GM12878 (cell line): ENCODE measurements at regions not wholly inside any gene's neighbourhood (a gene's known extent, or its start where the extent isn't known, plus 50 kb on each side); places are given as distances from the start of the nearest gene placed in this dataset.

Source experiments
- ATAC-seq: fragments of 200-7000 bp; cut with Tn5 transposase; 3 replicates; pipeline ENCODE4 v1.9.1; 2020; ENCODE audit warnings: mild to moderate bottlenecking, moderate library complexity
- BruUV-seq: library from RNA; stranded (reverse); fragments of 400-500 nt; replicated peaks from 2 replicates; lab custom pipeline; 2021; lab: Mats Ljungman, UMichigan
- CTCF ChIA-PET: fragments of 300-600 bp; sonication (Branson Sonifier 250); formaldehyde crosslinking; extraction: SDS; loops from one replicate; lab custom pipeline; 2021; ENCODE audit warnings: inconsistent platforms; lab: Yijun Ruan, JAX
- POLR2A ChIA-PET: fragments of 350-600 bp; formaldehyde crosslinking; extraction: SDS; loops from one replicate; lab custom pipeline; 2021; ENCODE audit warnings: inconsistent platforms; lab: Charles Lee
- RAD21 ChIA-PET: fragments of 300-600 bp; sonication (Branson Sonifier 250); formaldehyde crosslinking; loops from one replicate; lab custom pipeline; 2023; ENCODE audit warnings: antibody characterized with exemption; ENCODE audit not compliant: unreplicated experiment; lab: Charles Lee
- SMC1A ChIA-PET: fragments of 300-600 bp; sonication (Branson Sonifier 250); formaldehyde crosslinking; loops from one replicate; lab custom pipeline; 2023; ENCODE audit not compliant: unreplicated experiment, uncharacterized antibody; lab: Charles Lee
- DNase-seq: peaks from one replicate; pipeline ENCODE4 v3.0.0-alpha.2; 2011; ENCODE audit warnings: low read depth, low spot score
- FAIRE-seq: peaks from 3 replicates; lab custom pipeline; 2011; peaks lifted over from hg19 to GRCh38; lab: Jason Lieb, UNC
- H2AFZ ChIP-seq: 2 replicates; pipeline ENCODE4 v1.6.0; 2011; ENCODE audit warnings: low read depth, low read length, control low read depth; ENCODE audit not compliant: control insufficient read depth
- H3K27ac ChIP-seq: 2 replicates; pipeline ENCODE4 v1.5.1; 2011; ENCODE audit warnings: control low read depth; ENCODE audit not compliant: control insufficient read depth, insufficient read depth
- H3K27me3 ChIP-seq, 2 experiments: replicated peaks in 1 of 2; 2 replicates each; pipeline versions ENCODE4 v1.6.0 to v1.6.1; 2011; ENCODE audit warnings: low read length in 1 of 2; ENCODE audit not compliant: control insufficient read depth in 2 of 2, insufficient read depth in 2 of 2
- H3K36me3 ChIP-seq, 2 experiments: 2 replicates each; pipeline ENCODE4 v1.5.1; 2011; ENCODE audit warnings: low read length in 1 of 2; ENCODE audit not compliant: control insufficient read depth in 2 of 2, insufficient read depth in 2 of 2
- H3K4me1 ChIP-seq: 2 replicates; pipeline ENCODE4 v1.6.1; 2011; ENCODE audit warnings: mild to moderate bottlenecking, low read length, moderate library complexity, mixed read lengths; ENCODE audit not compliant: control insufficient read depth, insufficient read depth
- H3K4me2 ChIP-seq: 2 replicates; pipeline ENCODE4 v1.6.0; 2011; ENCODE audit warnings: control low read depth; ENCODE audit not compliant: control insufficient read depth, insufficient read depth
- H3K4me3 ChIP-seq: fragments of 200-600 bp; sonication (generic); 2 replicates; pipeline ENCODE4 v1.5.1; 2016
- H3K79me2 ChIP-seq: 2 replicates; pipeline ENCODE4 v1.6.0; 2011; ENCODE audit warnings: low read length; ENCODE audit not compliant: control insufficient read depth, insufficient read depth
- H3K9ac ChIP-seq: 2 replicates; pipeline ENCODE4 v1.8.0; 2011; ENCODE audit warnings: low read length, control low read depth, mixed read lengths; ENCODE audit not compliant: control insufficient read depth, insufficient read depth
- H3K9me3 ChIP-seq: replicated peaks from 3 replicates; pipeline ENCODE4 v1.5.1; 2011; ENCODE audit warnings: mild to moderate bottlenecking, low read length; ENCODE audit not compliant: control insufficient read depth, insufficient read depth
- H4K20me1 ChIP-seq: 2 replicates; pipeline ENCODE4 v1.6.0; 2011; ENCODE audit not compliant: control insufficient read depth, insufficient read depth
- CBFB ChIP-seq: IDR thresholded peaks from 2 replicates; pipeline ENCODE4 v1.6.1; 2016; ENCODE audit warnings: antibody characterized with exemption, low read depth
- CHD2 ChIP-seq: IDR thresholded peaks from 2 replicates; pipeline ENCODE4 v1.6.1; 2011; ENCODE audit warnings: low read depth, low read length, improper control_type of control experiment, borderline replicate concordance
- CTCF ChIP-seq, 3 experiments: IDR thresholded peaks in 2 of 3; conservative IDR thresholded peaks in 1 of 3; 2 replicates each; pipeline ENCODE4 v1.5.1; 2011; ENCODE audit warnings: low read depth in 3 of 3, low read length in 3 of 3, mild to moderate bottlenecking in 3 of 3, control low read depth in 2 of 3, moderate library complexity in 2 of 3, inconsistent platforms in 1 of 3, mixed read lengths in 1 of 3; ENCODE audit not compliant: control insufficient read depth in 2 of 3, insufficient read depth in 1 of 3; ENCODE audit errors: extremely low read depth in 1 of 3
- HDAC6 ChIP-seq: fragments of 200-600 bp; sonication (generic); IDR thresholded peaks from one replicate; pipeline ENCODE4 v1.8.0; 2017; ENCODE audit warnings: antibody characterized with exemption; ENCODE audit not compliant: unreplicated experiment
- MEF2A ChIP-seq: IDR thresholded peaks from 2 replicates; pipeline ENCODE4 v1.6.1; 2011; ENCODE audit warnings: low read depth, mild to moderate bottlenecking, low read length, moderate library complexity; ENCODE audit not compliant: insufficient read depth
- MTA2 ChIP-seq: fragments of 450-650 bp; IDR thresholded peaks from 2 replicates; pipeline ENCODE4 v1.6.1; 2016; ENCODE audit warnings: low read depth, mild to moderate bottlenecking, moderate library complexity
- PAX5 ChIP-seq: IDR thresholded peaks from 2 replicates; pipeline ENCODE4 v1.6.1; 2011; ENCODE audit warnings: low read depth, low read length, borderline replicate concordance
- PML ChIP-seq: IDR thresholded peaks from 2 replicates; pipeline ENCODE4 v1.6.1; 2012; ENCODE audit warnings: low read length, inconsistent platforms
- POLR2AphosphoS5 ChIP-seq: IDR thresholded peaks from 2 replicates; pipeline ENCODE4 v1.6.1; 2011; ENCODE audit warnings: mild to moderate bottlenecking, low read length, inconsistent platforms
- RCOR1 ChIP-seq: conservative IDR thresholded peaks from 2 replicates; pipeline ENCODE4 v1.6.1; 2012; ENCODE audit warnings: low read depth, low read length, improper control_type of control experiment
- RFX5 ChIP-seq: IDR thresholded peaks from 2 replicates; pipeline ENCODE4 v1.6.1; 2011; ENCODE audit warnings: low read depth, low read length, improper control_type of control experiment
- STAT1 ChIP-seq: fragments of 450-650 bp; conservative IDR thresholded peaks from 2 replicates; pipeline ENCODE4 v1.6.1; 2014; ENCODE audit warnings: antibody characterized with exemption, mild to moderate bottlenecking
- SUPT20H ChIP-seq: IDR thresholded peaks from 2 replicates; pipeline ENCODE4 v1.6.1; 2011; ENCODE audit warnings: low read depth, mild to moderate bottlenecking, low read length, moderate library complexity, borderline replicate concordance; ENCODE audit not compliant: control insufficient read depth
- WRNIP1 ChIP-seq: IDR thresholded peaks from 2 replicates; pipeline ENCODE4 v1.6.1; 2011; ENCODE audit warnings: low read depth, low read length, improper control_type of control experiment, borderline replicate concordance
- ZNF24 ChIP-seq: fragments of 450-650 bp; IDR thresholded peaks from 2 replicates; pipeline ENCODE4 v1.6.1; 2017; ENCODE audit warnings: antibody characterized with exemption, mild to moderate bottlenecking
- ZSCAN29 ChIP-seq: fragments of 450-650 bp; IDR thresholded peaks from 2 replicates; pipeline ENCODE4 v1.6.1; 2017; ENCODE audit warnings: mild to moderate bottlenecking, moderate library complexity
- WGBS: methylation state at CpG from one replicate; pipeline ENCODE4 v1.1.6; 2016; ENCODE audit warnings: low lambda C conversion rate; ENCODE audit not compliant: insufficient replicate concordance, insufficient coverage; ENCODE audit errors: missing lambda C conversion rate; 5-methylcytosine and 5-hydroxymethylcytosine counted together
- in situ Hi-C: fragments of 300-500 bp; cut with MboI; formaldehyde crosslinking; loops from 9 replicates; pipeline ENCODE4 v1.14.3; 2018; ENCODE audit warnings: mixed read lengths
- intact Hi-C: fragments of 100-400 bp; cut with micrococcal nuclease; formaldehyde crosslinking; loops from one replicate; pipeline ENCODE4 v1.14.2; 2022; ENCODE audit not compliant: unreplicated experiment

- RAD21 ChIA-PET, result no interaction called here
- no peaks in the 10 kb centered on the region for H3K36me3 ChIP-seq
Measured at GRCh38 chr7:25754751-25755150, 397.2 kb upstream of the NFE2L3 start.

More at GRCh38 chr7:25754751-25755150, 397.2 kb upstream of the NFE2L3 start:
- intact Hi-C loops, result no loop called here
- H3K4me3 ChIP-seq, result no peak overlapping the region
- no peak overlapping the region for H3K27ac ChIP-seq
- no peak for DNase-seq
- H3K4me2 ChIP-seq, result no peak overlapping the region
- peaks cover 2 to 5% of the 10 kb centered on the region in 2 experiments; a peak in 3 of 4 replicates for H3K27me3 ChIP-seq
- no peaks in the 10 kb centered on the region for H3K4me1 ChIP-seq
- no peak overlapping the region for H2AFZ ChIP-seq
- no peaks in the 10 kb centered on the region for H4K20me1 ChIP-seq
- SMC1A ChIA-PET, result no interaction called here
- no peaks in the 10 kb centered on the region for H3K9me3 ChIP-seq
- WGBS, result 60% methylated on average over 1 of the region's 1 CpG
- TF ChIP-seq ZNF24 (no peak), CTCF (IDR thresholded peaks at IDR 0.05 in 2 of 3, conservative IDR thresholded peaks at IDR 0.05 in 1 of 3; ENCODE audit: control insufficient read depth in 2 of 3, extremely low read depth in 1 of 3, insufficient read depth in 1 of 3, low read depth in 3 of 3, low read length in 3 of 3) (no peak), HDAC6 (no peak), STAT1 (no peak), CBFB (no peak), CHD2 (no peak), RCOR1 (no peak), PAX5 (no peak), MEF2A (no peak), SUPT20H (no peak), ZSCAN29 (no peak), PML (no peak), RFX5 (no peak), MTA2 (no peak), POLR2AphosphoS5 (no peak), WRNIP1 (no peak)
- TF ChIP-seq, all 136 proteins: peak for 0
- in situ Hi-C loops, result no loop called here
- Histone ChIP-seq H3K79me2 (no peaks in the 10 kb centered on the region), H3K9ac (no peak overlapping the region)
- no peak for FAIRE-seq
- no peak for ATAC-seq
- no TSS peak for BruUV-seq
- ChIA-PET POLR2A (no interaction called here), CTCF (no interaction called here)
